K562 (cell line): ENCODE measurements at regions not wholly inside any gene's neighbourhood (a gene's known extent, or its start where the extent isn't known, plus 50 kb on each side); places are given as distances from the start of the nearest gene placed in this dataset.

Experiments used
- ATAC-seq: fragments of 200-7000 bp; cut with Tn5 transposase; 3 replicates; pipeline ENCODE4 v1.9.1; 2020; ENCODE audit warnings: moderate library complexity
- BruUV-seq: library from RNA; stranded (reverse); fragments of 400-500 nt; replicated peaks from 2 replicates; lab custom pipeline; 2021; lab: Mats Ljungman, UMichigan
- CTCF ChIA-PET: fragments of 300-600 bp; formaldehyde crosslinking; extraction: SDS; loops from one replicate; lab custom pipeline; 2021; ENCODE audit warnings: low intra/inter-chr PET ratio; lab: Yijun Ruan, JAX
- POLR2A ChIA-PET: fragments of 300-600, 350-650 bp; sonication (Branson Sonifier 250); formaldehyde crosslinking; extraction: SDS; loops from one replicate; lab custom pipeline; 2021; ENCODE audit warnings: antibody characterized with exemption, inconsistent platforms; lab: Yijun Ruan, JAX
- DNase-seq, 4 experiments: peaks; one replicate each; pipeline versions ENCODE4 v3.0.0 to v3.0.0-alpha.2; 2011 to 2018; ENCODE audit warnings: low spot score in 3 of 4, mixed read lengths in 3 of 4; ENCODE audit errors: extremely low read depth in 1 of 4
- FAIRE-seq: peaks from 2 replicates; lab custom pipeline; 2011; peaks lifted over from hg19 to GRCh38; lab: Jason Lieb, UNC
- H2AFZ ChIP-seq: 2 replicates; pipeline ENCODE4 v1.6.0; 2011; ENCODE audit warnings: low read depth, low read length, control low read depth, inconsistent platforms
- H3K27ac ChIP-seq: fragments of 200-600 bp; 3 replicates; pipeline ENCODE4 v1.8.0; 2011; ENCODE audit warnings: low read depth, mild to moderate bottlenecking, control low read depth, inconsistent platforms, low read length, moderate library complexity, mixed read lengths; ENCODE audit errors: extremely low read depth
- H3K27me3 ChIP-seq, 2 experiments: fragments of 300-600 bp in 1 of 2; 2 replicates in 1 of 2; 3 replicates in 1 of 2; pipeline versions ENCODE4 v1.6.0 to v1.8.0; 2011; ENCODE audit warnings: inconsistent platforms in 2 of 2, low read length in 2 of 2, mild to moderate bottlenecking in 1 of 2, mixed read lengths in 1 of 2, moderate library complexity in 1 of 2; ENCODE audit not compliant: control insufficient read depth in 2 of 2, insufficient read depth in 2 of 2
- H3K36me3 ChIP-seq: fragments of 300-600 bp; 3 replicates; pipeline ENCODE4 v1.8.0; 2011; ENCODE audit warnings: mild to moderate bottlenecking, low read length, inconsistent platforms; ENCODE audit not compliant: control insufficient read depth, insufficient read depth
- H3K4me1 ChIP-seq, 2 experiments: fragments of 200-600 bp in 1 of 2; replicated peaks in 1 of 2; 2 replicates in 1 of 2; 3 replicates in 1 of 2; pipeline versions ENCODE4 v1.5.1 to v1.8.0; 2011; ENCODE audit warnings: inconsistent platforms in 2 of 2, low read length in 2 of 2, mild to moderate bottlenecking in 1 of 2, mixed read lengths in 1 of 2, moderate library complexity in 1 of 2; ENCODE audit not compliant: control insufficient read depth in 2 of 2, insufficient read depth in 2 of 2
- H3K4me2 ChIP-seq: 2 replicates; pipeline ENCODE4 v1.6.1; 2011; ENCODE audit warnings: low read length, control low read depth, inconsistent platforms, mixed read lengths; ENCODE audit not compliant: insufficient read depth
- H3K4me3 ChIP-seq: fragments of 200-600 bp; sonication (generic), shearing (Covaris generic); 2 replicates; pipeline ENCODE4 v1.5.1; 2016; ENCODE audit warnings: control low read depth, inconsistent platforms
- H3K79me2 ChIP-seq: fragments of 200-600 bp; 3 replicates; pipeline ENCODE4 v1.8.0; 2011; ENCODE audit warnings: low read length, inconsistent platforms; ENCODE audit not compliant: control insufficient read depth, insufficient read depth
- H3K9ac ChIP-seq, 2 experiments: 2 replicates each; pipeline versions ENCODE4 v1.6.0 to v1.6.1; 2011; ENCODE audit warnings: low read depth in 2 of 2, low read length in 2 of 2, control low read depth in 1 of 2, inconsistent platforms in 1 of 2, mild to moderate bottlenecking in 1 of 2, mixed read lengths in 1 of 2; ENCODE audit not compliant: insufficient read depth in 1 of 2
- H3K9me1 ChIP-seq: one replicate; pipeline ENCODE4 v1.6.0; 2011; ENCODE audit warnings: inconsistent platforms, mild to moderate bottlenecking, low read length, moderate library complexity; ENCODE audit not compliant: control insufficient read depth, insufficient read depth
- H3K9me3 ChIP-seq: replicated peaks from 2 replicates; pipeline ENCODE4 v1.5.1; 2011; ENCODE audit warnings: low read depth, low read length, inconsistent platforms; ENCODE audit not compliant: control insufficient read depth, insufficient read depth
- H4K20me1 ChIP-seq: replicated peaks from 2 replicates; pipeline ENCODE4 v1.6.1; 2011; ENCODE audit warnings: low read length, inconsistent platforms, mixed read lengths; ENCODE audit not compliant: control insufficient read depth, insufficient read depth
- FOXO4 ChIP-seq: fragments of 450-650 bp; formaldehyde crosslinking; IDR thresholded peaks from 2 replicates; pipeline ENCODE4 v1.4.0; 2020; ENCODE audit warnings: mild to moderate bottlenecking, moderate library complexity
- HLTF ChIP-seq: fragments of 450-650 bp; IDR thresholded peaks from 2 replicates; pipeline ENCODE4 v1.6.1; 2016
- HMG20A ChIP-seq: fragments of 450-650 bp; formaldehyde crosslinking; conservative IDR thresholded peaks from 2 replicates; pipeline ENCODE4 v1.4.0; 2020; ENCODE audit warnings: mild to moderate bottlenecking, mixed read lengths
- NFIX ChIP-seq: fragments of 250-450 bp; sonication (Bioruptor Pico); IDR thresholded peaks from 2 replicates; pipeline ENCODE4 v1.4.0; 2020; ENCODE audit warnings: low read depth, mild to moderate bottlenecking, moderate library complexity
- TCF7L2 ChIP-seq: fragments of 150-350 bp; IDR thresholded peaks from 2 replicates; pipeline ENCODE4 v1.6.1; 2016; ENCODE audit warnings: low read depth, mild to moderate bottlenecking, low read length, moderate library complexity
- ZNF224 ChIP-seq: sonication (generic); formaldehyde crosslinking; IDR thresholded peaks from 2 replicates; pipeline ENCODE4 v1.8.0; 2022; ENCODE audit warnings: mild to moderate bottlenecking, missing genetic modification reagents
- ZNF511 ChIP-seq: sonication (generic); formaldehyde crosslinking; IDR thresholded peaks from 2 replicates; pipeline ENCODE4 v1.8.0; 2022; ENCODE audit warnings: mild to moderate bottlenecking, missing genetic modification reagents
- WGBS: fragments of 100-300 bp; shearing (Covaris generic); methylation state at CpG from one replicate; pipeline ENCODE4 v1.1.6; 2016; ENCODE audit warnings: low coverage, mixed read lengths; ENCODE audit not compliant: insufficient coverage; ENCODE audit errors: missing lambda C conversion rate; 5-methylcytosine and 5-hydroxymethylcytosine counted together
- in situ Hi-C: fragments of 300-500 bp; cut with MboI; formaldehyde crosslinking; loops from 4 replicates; pipeline ENCODE4 v1.15.0; 2018; ENCODE audit warnings: inconsistent platforms, mixed read lengths
- intact Hi-C: fragments of 100-400 bp; cut with micrococcal nuclease; formaldehyde crosslinking; loops from 2 replicates; pipeline ENCODE4 v1.14.2; 2022

- POLR2A ChIA-PET, result no interaction called here
- intact Hi-C loops, result no loop called here
Measured at GRCh38 chr7:21200503-21200902, 227.4 kb upstream of the SP4 start.

More at GRCh38 chr7:21200503-21200902, 227.4 kb upstream of the SP4 start:
- Histone ChIP-seq H3K27me3 (no peaks in the 10 kb centered on the region; a peak in 1 of 5 replicates), H3K36me3 (no peaks in the 10 kb centered on the region), H3K27ac (no peak overlapping the region), H3K4me3 (no peak overlapping the region), H4K20me1 (no peaks in the 10 kb centered on the region), H3K4me2 (no peak overlapping the region), H3K4me1 (no peaks in the 10 kb centered on the region), H3K79me2 (no peaks in the 10 kb centered on the region), H3K9me3 (no peaks in the 10 kb centered on the region), H3K9me1 (no peaks in the 10 kb centered on the region), H3K9ac (no peak overlapping the region), H2AFZ (no peak overlapping the region)
- FAIRE-seq (no peak), DNase-seq (no peak), ATAC-seq (no peak)
- TF ChIP-seq HLTF, result no peak
- TF ChIP-seq NFIX (CRISPR knock-in tag), result no peak
- TF ChIP-seq TCF7L2, result no peak
- TF ChIP-seq ZNF224 (CRISPR knock-in tag), result no peak
- TF ChIP-seq ZNF511 (CRISPR knock-in tag), result no peak
- no peak for TF ChIP-seq FOXO4 (CRISPR knock-in tag)
- TF ChIP-seq HMG20A (CRISPR knock-in tag), result no peak
- no TSS peak for BruUV-seq
- CTCF ChIA-PET, result no interaction called here
- under 1% methylated on average over 7 of the region's 7 CpGs for WGBS
- in situ Hi-C loops, result no loop called here
